Esophagus muscularis mucosa (tissue), 4 donors: ENCODE measurements at regions not wholly inside any gene's neighbourhood (a gene's known extent, or its start where the extent isn't known, plus 50 kb on each side); places are given as distances from the start of the nearest gene placed in this dataset.

Source experiments
- DNase-seq: peaks from one replicate; pipeline ENCODE4 v3.0.0-alpha.2; 2017; ENCODE audit errors: extremely low spot score
- H3K27ac ChIP-seq, 4 donors: fragments of 200-600 bp; sonication (generic); replicated peaks in 1 of 4; 1 replicate in 3 of 4; 2 replicates in 1 of 4; pipeline ENCODE4 v1.5.1; 2016 to 2019; ENCODE audit warnings: mild to moderate bottlenecking in 1 of 4
- H3K27me3 ChIP-seq, 4 donors: fragments of 200-600 bp; sonication (generic); one replicate each; pipeline versions ENCODE4 v1.5.1 to v1.6.0; 2016 to 2019
- H3K36me3 ChIP-seq, 4 donors: fragments of 200-600 bp; sonication (generic); one replicate each; pipeline ENCODE4 v1.5.1; 2016 to 2019
- H3K4me1 ChIP-seq, 4 donors: fragments of 200-600 bp; sonication (generic); one replicate each; pipeline ENCODE4 v1.5.1; 2016 to 2019
- H3K4me3 ChIP-seq, 4 donors: fragments of 200-600 bp; sonication (generic); 1 replicate in 2 of 4; 2 replicates in 2 of 4; pipeline ENCODE4 v1.5.1; 2016 to 2019; ENCODE audit warnings: mild to moderate bottlenecking in 4 of 4, moderate library complexity in 1 of 4
- H3K9me3 ChIP-seq, 4 donors: fragments of 200-600 bp; sonication (generic); 1 replicate in 3 of 4; 2 replicates in 1 of 4; pipeline ENCODE4 v1.5.1; 2016 to 2019
- EP300 ChIP-seq: sonication (generic); formaldehyde crosslinking; IDR thresholded peaks from one replicate; pipeline ENCODE4 v1.6.1; 2017; ENCODE audit warnings: antibody characterized with exemption
- POLR2A ChIP-seq: fragments of 450-650 bp; IDR thresholded peaks from one replicate; pipeline ENCODE4 v1.6.1; 2017; ENCODE audit warnings: antibody characterized with exemption, moderate library complexity, mild to moderate bottlenecking, low read depth
- POLR2AphosphoS5 ChIP-seq, 2 donors: sonication (generic); formaldehyde crosslinking; IDR thresholded peaks; one replicate each; pipeline ENCODE4 v1.6.1; 2017; ENCODE audit warnings: antibody characterized with exemption in 2 of 2
- WGBS: methylation state at CpG from one replicate; pipeline ENCODE4 v1.1.5; 2018; 5-methylcytosine and 5-hydroxymethylcytosine counted together
- intact Hi-C: fragments of 100-400 bp; cut with DNase I; formaldehyde crosslinking; loops from one replicate; pipeline ENCODE4 v1.15.1; 2023
- TF ChIP-seq, protein P1 (sequence below), 3 experiments: fragments of 200-600 bp in 2 of 3; fragments of 450-650 bp in 1 of 3; sonication (generic) in 2 of 3; IDR thresholded peaks; one replicate each; pipeline ENCODE4 v1.5.1; 2017 to 2019; ENCODE audit warnings: antibody characterized with exemption in 3 of 3, mild to moderate bottlenecking in 2 of 3, moderate library complexity in 1 of 3

DNA sequence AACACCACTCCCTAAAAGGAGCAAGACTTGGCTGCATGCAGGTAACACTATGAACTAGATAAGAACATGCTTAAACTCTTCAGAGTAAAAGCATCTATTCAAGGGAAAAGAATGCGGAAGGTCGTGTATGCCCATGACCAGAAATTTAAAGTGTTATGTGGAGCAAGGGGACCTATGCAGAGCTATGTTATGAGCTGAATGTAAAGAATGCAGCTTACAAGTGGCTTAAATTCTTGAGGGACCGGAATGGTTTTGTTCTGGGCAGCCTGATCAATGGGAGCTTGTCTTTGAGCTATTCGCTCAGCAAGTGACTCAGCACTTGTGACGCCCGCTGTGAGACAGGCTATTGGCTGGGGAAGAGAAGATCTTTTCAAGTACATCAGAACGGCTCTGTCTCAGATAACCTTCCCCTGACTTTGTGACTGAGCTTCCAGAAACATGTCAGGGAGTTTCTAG lies 367.5 kb upstream of the THBS1 start:
- intact Hi-C loops = no loop called here
- peak overlapping the region in 1 of 4 donors; percentile 27 for H3K27ac ChIP-seq
- no peaks in the 10 kb centered on the region for H3K36me3 ChIP-seq
- H3K4me1 ChIP-seq = peaks cover 0 to 3% (median 0%) of the 10 kb centered on the region in 4 donors
- 72% methylated on average over 7 of the region's 7 CpGs for WGBS
- H3K4me3 ChIP-seq = no peak overlapping the region
- peaks cover 0 to 3% (median 0%) of the 10 kb centered on the region in 4 donors for H3K9me3 ChIP-seq
- no peak for DNase-seq
- TF ChIP-seq EP300 (no peak), POLR2A (no peak), POLR2AphosphoS5 (IDR thresholded peaks at IDR 0.05) (no peak)
- TF ChIP-seq, protein P1, sequence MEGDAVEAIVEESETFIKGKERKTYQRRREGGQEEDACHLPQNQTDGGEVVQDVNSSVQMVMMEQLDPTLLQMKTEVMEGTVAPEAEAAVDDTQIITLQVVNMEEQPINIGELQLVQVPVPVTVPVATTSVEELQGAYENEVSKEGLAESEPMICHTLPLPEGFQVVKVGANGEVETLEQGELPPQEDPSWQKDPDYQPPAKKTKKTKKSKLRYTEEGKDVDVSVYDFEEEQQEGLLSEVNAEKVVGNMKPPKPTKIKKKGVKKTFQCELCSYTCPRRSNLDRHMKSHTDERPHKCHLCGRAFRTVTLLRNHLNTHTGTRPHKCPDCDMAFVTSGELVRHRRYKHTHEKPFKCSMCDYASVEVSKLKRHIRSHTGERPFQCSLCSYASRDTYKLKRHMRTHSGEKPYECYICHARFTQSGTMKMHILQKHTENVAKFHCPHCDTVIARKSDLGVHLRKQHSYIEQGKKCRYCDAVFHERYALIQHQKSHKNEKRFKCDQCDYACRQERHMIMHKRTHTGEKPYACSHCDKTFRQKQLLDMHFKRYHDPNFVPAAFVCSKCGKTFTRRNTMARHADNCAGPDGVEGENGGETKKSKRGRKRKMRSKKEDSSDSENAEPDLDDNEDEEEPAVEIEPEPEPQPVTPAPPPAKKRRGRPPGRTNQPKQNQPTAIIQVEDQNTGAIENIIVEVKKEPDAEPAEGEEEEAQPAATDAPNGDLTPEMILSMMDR (IDR thresholded peaks at IDR 0.05) = no peak
- H3K27me3 ChIP-seq = no peaks in the 10 kb centered on the region

DNA sequence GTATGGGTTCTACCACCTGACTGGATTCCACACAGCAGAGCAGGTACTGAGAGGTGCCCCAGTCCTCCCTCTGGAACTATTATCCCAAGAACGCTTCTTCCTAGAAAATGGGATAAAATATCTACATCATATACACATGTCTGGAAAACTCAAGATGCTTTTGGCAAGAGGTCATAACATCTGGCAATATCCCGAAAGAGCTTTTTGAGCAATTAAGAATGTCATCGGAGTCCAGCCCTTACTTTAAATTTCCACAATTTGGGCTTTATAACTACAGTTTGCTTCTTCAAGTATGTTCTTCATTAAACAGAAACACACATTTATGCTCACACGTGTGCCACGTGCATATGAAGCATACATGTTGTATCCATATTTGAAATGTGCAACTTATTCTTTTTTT lies 365.9 kb upstream of the THBS1 start:
- Histone ChIP-seq H3K4me1 (peaks cover 0 to 3% (median 0%) of the 10 kb centered on the region in 4 donors), H3K9me3 (peaks cover 0 to 3% (median 0%) of the 10 kb centered on the region in 4 donors), H3K27ac (no peak overlapping the region), H3K27me3 (no peaks in the 10 kb centered on the region), H3K36me3 (no peaks in the 10 kb centered on the region), H3K4me3 (no peak overlapping the region)
- 79% methylated on average over 5 of the region's 5 CpGs for WGBS
- no peak for DNase-seq
- TF ChIP-seq, protein P1 (IDR thresholded peaks at IDR 0.05) = no peak
- no peak for TF ChIP-seq EP300
- TF ChIP-seq POLR2A = no peak
- no peak for TF ChIP-seq POLR2AphosphoS5 (IDR thresholded peaks at IDR 0.05)
- intact Hi-C loops = no loop called here

GRCh38 chr15:39216816-39217215 lies 364.1 kb upstream of the THBS1 start:
- H3K27ac ChIP-seq = no peak overlapping the region
- H3K36me3 ChIP-seq = no peaks in the 10 kb centered on the region
- no peaks in the 10 kb centered on the region for H3K27me3 ChIP-seq
- TF ChIP-seq POLR2A = no peak
- TF ChIP-seq, protein P1 (IDR thresholded peaks at IDR 0.05) = no peak
- DNase-seq = no peak
- WGBS = 94% methylated on average over 3 of the region's 3 CpGs
- peaks cover 0 to 3% (median 0%) of the 10 kb centered on the region in 4 donors for H3K4me1 ChIP-seq
- H3K4me3 ChIP-seq = no peak overlapping the region
- no peaks in the 10 kb centered on the region for H3K9me3 ChIP-seq
- intact Hi-C loops = no loop called here

- WGBS = 90% methylated on average over 1 of the region's 1 CpG
- H3K4me1 ChIP-seq = no peaks in the 10 kb centered on the region
- intact Hi-C loops = no loop called here
- DNase-seq = no peak
- H3K4me3 ChIP-seq = no peak overlapping the region
- H3K36me3 ChIP-seq = no peaks in the 10 kb centered on the region
- H3K27me3 ChIP-seq = no peaks in the 10 kb centered on the region
- no peak overlapping the region for H3K27ac ChIP-seq
- H3K9me3 ChIP-seq = no peaks in the 10 kb centered on the region
- TF ChIP-seq POLR2A (no peak), POLR2AphosphoS5 (IDR thresholded peaks at IDR 0.05) (no peak), EP300 (no peak)
- TF ChIP-seq, protein P1 (IDR thresholded peaks at IDR 0.05) = no peak
Measured at GRCh38 chr15:39219608-39220007, 361.3 kb upstream of the THBS1 start.
